Cardiac muscle cell (in vitro differentiated cells and primary cell): ENCODE measurements at regions not wholly inside any gene's neighbourhood (a gene's known extent, or its start where the extent isn't known, plus 50 kb on each side); places are given as distances from the start of the nearest gene placed in this dataset.

ENCODE experiments used
- DNase-seq, 2 donors: peaks; one replicate each; pipeline versions ENCODE4 v3.0.0 to v3.0.0-alpha.2; 2010 to 2017; ENCODE audit warnings: low read depth in 1 of 2, low spot score in 1 of 2
- H3K27ac ChIP-seq: fragments of 200-600 bp; sonication (generic); 2 replicates; pipeline ENCODE4 v1.5.1; 2016
- H3K27me3 ChIP-seq: fragments of 200-600 bp; sonication (generic); 2 replicates; pipeline ENCODE4 v1.6.0; 2016; ENCODE audit warnings: control low read depth
- H3K36me3 ChIP-seq: fragments of 200-600 bp; sonication (generic); 2 replicates; pipeline ENCODE4 v1.5.1; 2016; ENCODE audit warnings: control low read depth
- H3K4me1 ChIP-seq: fragments of 200-600 bp; sonication (generic); 2 replicates; pipeline ENCODE4 v1.8.1; 2017; ENCODE audit warnings: low read depth, mild to moderate bottlenecking, mixed run types
- H3K4me3 ChIP-seq: fragments of 200-600 bp; sonication (generic); 2 replicates; pipeline ENCODE4 v1.5.1; 2016; ENCODE audit warnings: mild to moderate bottlenecking
- H3K9me3 ChIP-seq: fragments of 200-600 bp; sonication (generic); 2 replicates; pipeline ENCODE4 v1.5.1; 2017; ENCODE audit warnings: low read depth, mild to moderate bottlenecking, control low read depth
- TF ChIP-seq, protein P1 (sequence below): IDR thresholded peaks from 2 replicates; pipeline ENCODE4 v1.5.1; 2012; ENCODE audit warnings: low read depth, mild to moderate bottlenecking, low read length

- Histone ChIP-seq H3K27ac (no peak overlapping the region), H3K27me3 (no peaks in the 10 kb centered on the region), H3K4me1 (no peaks in the 10 kb centered on the region), H3K9me3 (no peaks in the 10 kb centered on the region), H3K36me3 (no peaks in the 10 kb centered on the region), H3K4me3 (no peak overlapping the region)
- DNase-seq, result no peak
- TF ChIP-seq, protein P1, sequence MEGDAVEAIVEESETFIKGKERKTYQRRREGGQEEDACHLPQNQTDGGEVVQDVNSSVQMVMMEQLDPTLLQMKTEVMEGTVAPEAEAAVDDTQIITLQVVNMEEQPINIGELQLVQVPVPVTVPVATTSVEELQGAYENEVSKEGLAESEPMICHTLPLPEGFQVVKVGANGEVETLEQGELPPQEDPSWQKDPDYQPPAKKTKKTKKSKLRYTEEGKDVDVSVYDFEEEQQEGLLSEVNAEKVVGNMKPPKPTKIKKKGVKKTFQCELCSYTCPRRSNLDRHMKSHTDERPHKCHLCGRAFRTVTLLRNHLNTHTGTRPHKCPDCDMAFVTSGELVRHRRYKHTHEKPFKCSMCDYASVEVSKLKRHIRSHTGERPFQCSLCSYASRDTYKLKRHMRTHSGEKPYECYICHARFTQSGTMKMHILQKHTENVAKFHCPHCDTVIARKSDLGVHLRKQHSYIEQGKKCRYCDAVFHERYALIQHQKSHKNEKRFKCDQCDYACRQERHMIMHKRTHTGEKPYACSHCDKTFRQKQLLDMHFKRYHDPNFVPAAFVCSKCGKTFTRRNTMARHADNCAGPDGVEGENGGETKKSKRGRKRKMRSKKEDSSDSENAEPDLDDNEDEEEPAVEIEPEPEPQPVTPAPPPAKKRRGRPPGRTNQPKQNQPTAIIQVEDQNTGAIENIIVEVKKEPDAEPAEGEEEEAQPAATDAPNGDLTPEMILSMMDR, result no peak
These were observed 232.0 kb upstream of the GRIA4 start for GRCh38 chr11:105377870-105378269.

DNA sequence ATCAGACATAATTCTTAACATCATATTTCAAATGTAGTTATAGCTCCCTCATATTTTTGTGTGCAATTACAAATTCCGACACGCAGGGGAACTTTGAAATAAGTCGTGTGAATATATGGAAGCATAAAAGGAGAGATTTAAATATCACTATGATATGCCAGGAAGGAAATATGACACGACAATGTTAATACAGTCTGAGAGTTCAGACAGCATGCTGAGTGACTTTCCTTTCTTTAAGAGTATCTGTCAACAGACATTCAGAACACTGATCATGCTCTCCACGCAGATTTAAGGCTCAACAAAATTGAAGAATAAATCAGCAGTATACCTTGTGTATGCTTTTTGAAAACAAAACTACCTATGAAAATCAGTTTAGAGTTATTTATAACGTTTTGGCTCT is 232.6 kb upstream of the CARD18 start:
- peak in 1 of 2 donors; percentile 8 for DNase-seq
- Histone ChIP-seq H3K27ac (no peak overlapping the region), H3K9me3 (no peaks in the 10 kb centered on the region), H3K4me3 (no peak overlapping the region), H3K36me3 (no peaks in the 10 kb centered on the region), H3K4me1 (peaks cover 18% of the 10 kb centered on the region), H3K27me3 (no peaks in the 10 kb centered on the region)
- TF ChIP-seq, protein P1, result no peak

GRCh38 chr11:105371311-105371710 is 231.7 kb upstream of the CARD18 start:
- no peaks in the 10 kb centered on the region for H3K27me3 ChIP-seq
- H3K9me3 ChIP-seq, result no peaks in the 10 kb centered on the region
- H3K4me3 ChIP-seq, result no peak overlapping the region
- H3K27ac ChIP-seq, result no peak overlapping the region
- no peaks in the 10 kb centered on the region for H3K36me3 ChIP-seq
- peaks cover 18% of the 10 kb centered on the region for H3K4me1 ChIP-seq
- TF ChIP-seq, protein P1, result no peak
- DNase-seq, result no peak

DNA sequence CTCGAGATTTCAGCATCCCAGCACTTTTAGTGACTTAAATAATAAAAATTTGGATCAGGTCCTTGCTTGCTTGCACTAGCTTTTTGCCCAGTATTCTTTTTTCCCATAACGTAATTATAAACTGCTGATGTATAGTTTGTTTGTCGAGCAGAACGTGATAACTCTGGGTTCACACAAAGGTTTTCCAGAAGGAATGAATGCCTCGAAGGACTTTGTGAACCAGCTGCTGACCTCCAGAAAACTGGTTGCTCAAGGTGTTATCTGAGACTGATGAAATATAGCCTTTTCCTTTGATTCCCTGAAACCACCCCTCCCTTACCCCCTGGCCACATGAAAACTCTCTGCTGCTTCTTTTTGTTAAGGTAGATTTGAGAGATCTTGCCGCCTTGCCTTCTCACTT is 229.1 kb upstream of the CARD18 start:
- TF ChIP-seq, protein P1, result no peak
- peak in 1 of 2 donors; percentile 40 for DNase-seq
- Histone ChIP-seq H3K36me3 (no peaks in the 10 kb centered on the region), H3K9me3 (no peaks in the 10 kb centered on the region), H3K27me3 (no peaks in the 10 kb centered on the region), H3K27ac (no peak overlapping the region), H3K4me1 (peaks cover 18% of the 10 kb centered on the region), H3K4me3 (no peak overlapping the region)

DNA sequence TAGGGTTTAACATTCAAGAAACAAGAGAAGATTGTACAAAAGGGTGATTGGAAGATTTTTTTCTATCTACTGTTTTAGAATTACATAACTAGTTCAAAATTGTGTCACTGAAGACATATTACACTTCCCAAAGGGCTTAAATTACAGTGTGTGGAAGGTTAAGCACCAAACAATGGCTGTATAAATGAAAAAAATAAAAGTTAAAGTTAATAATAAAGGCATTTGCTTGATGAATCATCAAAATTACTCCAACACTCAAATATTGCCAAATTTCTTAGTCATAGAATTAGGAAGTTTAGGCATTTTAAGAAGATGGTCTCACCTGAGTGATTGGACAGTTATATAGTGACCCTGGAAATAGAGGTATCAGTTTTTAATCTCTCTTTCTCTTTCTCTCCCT is 227.6 kb upstream of the CARD18 start:
- Histone ChIP-seq H3K27ac (no peak overlapping the region), H3K27me3 (no peaks in the 10 kb centered on the region), H3K36me3 (no peaks in the 10 kb centered on the region), H3K4me1 (peaks cover 12% of the 10 kb centered on the region), H3K9me3 (no peaks in the 10 kb centered on the region), H3K4me3 (no peak overlapping the region)
- TF ChIP-seq, protein P1, result no peak
- no peak for DNase-seq

GRCh38 chr11:105361651-105362050 is 222.1 kb upstream of the CARD18 start:
- Histone ChIP-seq H3K9me3 (no peaks in the 10 kb centered on the region), H3K27ac (no peak overlapping the region), H3K4me1 (no peaks in the 10 kb centered on the region), H3K27me3 (no peaks in the 10 kb centered on the region), H3K4me3 (no peak overlapping the region), H3K36me3 (no peaks in the 10 kb centered on the region)
- TF ChIP-seq, protein P1, result no peak
- no peak for DNase-seq
